NCI-H1105 treated with DMSO at 0.1 percent for 48 hours (cell line): ENCODE measurements at regions not wholly inside any gene's neighbourhood (a gene's known extent, or its start where the extent isn't known, plus 50 kb on each side); places are given as distances from the start of the nearest gene placed in this dataset.

ENCODE experiments used
- DNase-seq: peaks from one replicate; lab custom pipeline; 2025; lab: John Stamatoyannopoulos, UW

DNA sequence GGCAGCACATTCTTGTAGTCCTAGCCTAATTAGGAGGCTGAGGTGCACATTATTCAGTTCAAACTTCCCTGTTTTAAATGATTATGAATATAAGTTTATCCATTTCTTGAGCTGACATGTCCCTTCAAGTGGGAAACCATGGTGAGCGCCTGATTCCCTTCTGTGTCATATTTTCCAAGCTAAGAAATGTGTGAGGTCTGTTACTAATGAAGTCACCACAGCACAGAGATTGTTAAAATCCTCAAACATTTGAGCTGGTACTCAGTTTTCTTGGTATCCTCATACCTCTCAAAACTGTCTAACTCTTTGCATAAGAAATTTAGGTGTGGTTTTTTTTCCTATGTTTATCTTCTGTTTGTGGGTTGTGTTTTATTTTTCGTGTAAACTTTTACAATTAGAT, 926.8 kb downstream of the GATA3 start:
- DNase-seq = no peak

- DNase-seq = no peak
Observed at GRCh38 chr10:8985651-8986050, 931.2 kb downstream of the GATA3 start.

GRCh38 chr10:8986975-8987374, 932.5 kb downstream of the GATA3 start:
- DNase-seq = no peak

DNA sequence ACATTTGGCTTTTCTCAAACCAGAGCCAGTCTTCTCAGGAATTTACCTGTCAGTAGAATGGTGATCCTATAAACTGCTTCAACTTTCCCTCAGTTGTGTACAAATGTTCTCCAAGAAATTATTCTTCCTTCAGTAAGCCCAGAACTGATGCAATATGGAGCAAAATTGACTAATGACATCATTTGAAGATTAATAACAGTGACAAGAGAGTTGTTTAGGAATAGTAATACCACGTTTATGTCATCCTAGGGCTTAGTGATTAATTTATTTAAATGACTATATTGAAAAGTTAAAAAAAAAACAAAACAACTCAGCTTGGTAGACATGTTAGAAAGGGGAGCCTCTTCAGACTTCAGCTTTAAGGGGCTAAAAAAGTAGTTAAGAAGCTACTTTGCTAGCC, 933.2 kb downstream of the GATA3 start:
- no peak for DNase-seq

GRCh38 chr10:8990280-8990987, 935.9 kb downstream of the GATA3 start:
- no peak for DNase-seq

- no peak for DNase-seq
Observed at GRCh38 chr10:8992009-8992408, 937.5 kb downstream of the GATA3 start.

GRCh38 chr10:8993864-8994263, 939.4 kb downstream of the GATA3 start:
- no peak for DNase-seq

GRCh38 chr10:8998751-8999150, 944.3 kb downstream of the GATA3 start:
- DNase-seq = no peak

DNA sequence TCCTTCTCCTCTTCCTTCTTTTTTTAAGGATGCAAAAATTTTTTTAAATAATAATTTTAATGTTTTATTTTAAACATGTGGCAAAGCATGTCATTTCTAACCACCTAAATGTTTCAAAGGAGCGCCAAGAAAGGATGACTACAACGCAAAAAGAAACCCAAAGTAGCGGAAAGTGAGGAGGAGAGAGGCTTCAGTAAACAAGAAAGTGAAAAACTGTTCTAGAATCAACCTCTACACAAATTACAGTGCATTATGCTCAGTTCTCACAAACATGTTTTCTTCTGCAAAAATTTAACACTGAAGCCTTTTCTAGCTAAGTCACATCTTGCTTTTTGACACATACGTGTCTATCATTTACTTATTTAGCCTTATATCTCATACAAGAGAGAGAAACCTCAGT, 948.6 kb downstream of the GATA3 start:
- DNase-seq = no peak

- DNase-seq = no peak
Observed at GRCh38 chr10:9004736-9005135, 950.2 kb downstream of the GATA3 start.

DNA sequence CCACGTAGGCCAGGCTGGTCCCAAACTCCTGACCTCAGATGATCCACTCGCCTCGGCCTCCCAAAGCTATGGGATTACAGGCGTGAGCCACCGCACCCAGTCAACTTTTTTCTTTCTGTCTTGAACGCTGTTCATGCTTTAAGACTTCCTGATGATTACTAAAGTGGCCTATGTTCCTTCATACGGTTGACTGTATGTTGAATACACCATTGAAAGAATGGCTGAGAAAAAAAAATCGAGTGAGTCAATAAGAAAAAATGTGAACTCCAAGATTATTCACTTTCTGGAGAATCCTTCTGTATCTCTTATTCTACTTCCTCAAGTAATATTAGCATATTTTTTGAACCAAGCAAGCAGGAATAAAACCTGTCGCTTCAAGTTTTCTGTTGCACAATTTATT, 955.0 kb downstream of the GATA3 start:
- no peak for DNase-seq

GRCh38 chr10:9010093-9010492, 955.6 kb downstream of the GATA3 start:
- DNase-seq = no peak

DNA sequence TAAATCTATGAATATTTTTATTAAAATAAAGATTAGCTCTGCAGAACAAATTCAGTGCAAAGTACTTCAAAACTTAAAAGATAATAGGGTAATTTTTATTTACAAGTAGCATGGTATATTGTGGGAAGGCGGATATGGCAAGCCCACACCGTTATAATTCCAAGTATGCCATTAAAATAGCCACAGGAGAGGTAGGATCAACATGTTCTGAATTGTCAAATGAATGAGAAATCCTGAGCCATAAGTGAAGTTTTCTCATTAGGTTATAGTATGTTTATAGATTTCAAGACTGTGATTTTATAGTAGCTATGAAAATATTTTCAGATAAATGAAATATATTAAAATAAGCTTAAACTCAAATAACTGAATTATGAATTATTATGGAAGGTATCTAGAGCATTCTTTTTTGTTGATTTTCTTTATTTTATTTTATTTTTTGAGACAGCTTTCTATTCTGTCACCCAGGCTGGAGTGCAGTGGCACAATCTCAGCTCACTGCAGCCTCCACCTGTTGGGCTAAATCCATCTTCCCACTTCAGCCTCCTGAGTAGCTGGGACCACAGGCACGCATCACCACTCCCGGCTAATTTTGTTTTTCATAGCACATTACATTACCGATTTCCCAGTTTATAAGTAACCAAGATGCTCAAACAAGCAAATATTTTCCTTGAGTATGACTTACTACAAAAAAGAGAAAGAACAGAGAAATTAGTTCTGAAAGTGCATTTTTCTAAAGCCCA, 956.6 kb downstream of the GATA3 start:
- no peak for DNase-seq

DNA sequence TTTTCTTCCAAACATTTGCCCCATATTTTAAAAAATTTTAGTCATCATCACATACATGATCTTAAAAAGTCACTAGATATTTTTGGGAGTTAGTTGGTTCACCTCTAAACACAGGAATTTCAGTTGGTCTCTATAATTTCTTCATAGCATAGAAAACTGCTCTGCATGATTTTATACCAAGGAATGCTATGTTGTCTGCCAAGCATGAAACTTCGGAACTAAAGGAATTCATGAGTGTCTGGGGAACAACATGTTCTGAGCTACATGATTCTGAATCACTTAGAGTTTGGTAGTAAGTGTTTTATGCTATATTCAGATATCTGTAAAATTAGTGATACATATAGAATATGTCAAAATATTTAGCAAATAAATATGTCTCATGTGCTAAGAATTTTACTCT, 957.8 kb downstream of the GATA3 start:
- DNase-seq = no peak

GRCh38 chr10:9015005-9015404, 960.5 kb downstream of the GATA3 start:
- DNase-seq = no peak

GRCh38 chr10:9015447-9015846, 961.0 kb downstream of the GATA3 start:
- DNase-seq = no peak

GRCh38 chr10:9016930-9017329, 962.4 kb downstream of the GATA3 start:
- DNase-seq = no peak

- DNase-seq = no peak
Observed at GRCh38 chr10:9018195-9019173, 964.0 kb downstream of the GATA3 start.

GRCh38 chr10:9023206-9023605, 968.7 kb downstream of the GATA3 start:
- DNase-seq = no peak

DNA sequence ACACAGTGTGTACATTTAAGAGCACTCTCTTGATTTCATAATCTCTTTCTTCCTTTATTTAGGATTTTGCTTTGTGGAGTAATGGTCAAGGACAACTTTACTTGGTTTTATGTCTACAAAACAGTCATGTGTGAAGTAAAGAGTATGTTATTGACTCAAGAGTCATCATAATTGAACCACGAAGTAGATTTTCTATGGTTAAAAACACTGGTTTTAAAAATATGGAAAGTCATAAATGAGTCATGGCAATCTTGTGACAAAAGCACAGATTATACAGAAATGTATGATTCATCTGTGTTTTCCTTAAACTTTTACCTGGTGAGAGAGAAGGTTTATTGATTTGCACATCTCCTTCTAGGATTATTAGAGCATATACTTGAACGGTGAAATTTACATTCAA, 969.7 kb downstream of the GATA3 start:
- DNase-seq = no peak

DNA sequence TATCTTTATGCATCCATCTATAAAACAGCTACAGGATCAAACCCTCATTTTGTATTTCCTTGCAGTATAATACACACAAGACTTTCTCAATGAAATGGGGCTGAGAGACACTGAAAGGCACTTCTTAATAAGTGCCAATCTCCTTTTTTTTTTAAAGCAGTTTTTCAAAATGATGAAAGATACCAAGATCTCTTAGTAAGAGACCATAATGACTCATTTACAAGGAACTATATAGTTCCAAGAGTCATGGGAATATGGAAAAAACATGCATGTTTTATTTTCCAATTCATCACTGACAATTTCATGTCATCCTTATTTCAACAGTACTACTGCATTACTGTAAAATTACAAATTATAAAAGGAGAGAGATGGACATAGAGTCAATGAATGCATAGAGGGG, 973.7 kb downstream of the GATA3 start:
- no peak for DNase-seq

GRCh38 chr10:9035355-9035754, 980.9 kb downstream of the GATA3 start:
- DNase-seq = no peak
